GM10266 (cell line): ENCODE measurements at regions not wholly inside any gene's neighbourhood (a gene's known extent, or its start where the extent isn't known, plus 50 kb on each side); places are given as distances from the start of the nearest gene placed in this dataset.

Source experiments
- DNase-seq: peaks from one replicate; pipeline ENCODE4 v3.0.0; 2012; ENCODE audit errors: extremely low spot score
- TF ChIP-seq, protein P1 (sequence below): IDR thresholded peaks from 2 replicates; pipeline ENCODE4 v1.5.1; 2012; ENCODE audit warnings: mild to moderate bottlenecking, low read depth; ENCODE audit not compliant: control insufficient read depth, insufficient read depth; ENCODE audit errors: missing control alignments

DNA sequence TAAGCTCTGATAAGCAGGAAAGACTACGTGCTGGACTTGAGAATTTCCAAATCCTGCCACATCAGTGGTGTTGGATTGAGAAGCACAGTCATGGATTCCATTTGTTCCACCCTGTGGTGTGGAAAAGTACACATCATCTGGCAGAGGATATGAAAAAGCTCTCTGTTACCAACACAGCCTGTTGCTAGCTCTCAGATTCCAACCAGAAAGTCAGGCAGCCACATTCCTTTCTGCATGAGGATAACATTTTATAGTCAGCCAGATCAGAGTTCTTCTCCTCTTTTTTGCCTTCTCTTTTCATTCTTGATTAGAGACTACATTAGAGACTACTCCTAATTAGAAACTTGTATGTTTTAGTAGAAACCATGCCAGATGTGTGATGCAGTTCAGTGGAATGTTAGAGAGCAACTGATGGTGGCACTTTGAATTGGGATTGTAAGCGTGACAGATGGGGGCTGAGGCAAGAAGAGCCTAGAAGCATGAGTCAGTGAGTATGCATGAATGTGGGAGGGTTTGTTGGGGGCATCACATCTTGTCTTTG lies 61.2 kb upstream of the STXBP6 start:
- DNase-seq: no peak
- TF ChIP-seq, protein P1, sequence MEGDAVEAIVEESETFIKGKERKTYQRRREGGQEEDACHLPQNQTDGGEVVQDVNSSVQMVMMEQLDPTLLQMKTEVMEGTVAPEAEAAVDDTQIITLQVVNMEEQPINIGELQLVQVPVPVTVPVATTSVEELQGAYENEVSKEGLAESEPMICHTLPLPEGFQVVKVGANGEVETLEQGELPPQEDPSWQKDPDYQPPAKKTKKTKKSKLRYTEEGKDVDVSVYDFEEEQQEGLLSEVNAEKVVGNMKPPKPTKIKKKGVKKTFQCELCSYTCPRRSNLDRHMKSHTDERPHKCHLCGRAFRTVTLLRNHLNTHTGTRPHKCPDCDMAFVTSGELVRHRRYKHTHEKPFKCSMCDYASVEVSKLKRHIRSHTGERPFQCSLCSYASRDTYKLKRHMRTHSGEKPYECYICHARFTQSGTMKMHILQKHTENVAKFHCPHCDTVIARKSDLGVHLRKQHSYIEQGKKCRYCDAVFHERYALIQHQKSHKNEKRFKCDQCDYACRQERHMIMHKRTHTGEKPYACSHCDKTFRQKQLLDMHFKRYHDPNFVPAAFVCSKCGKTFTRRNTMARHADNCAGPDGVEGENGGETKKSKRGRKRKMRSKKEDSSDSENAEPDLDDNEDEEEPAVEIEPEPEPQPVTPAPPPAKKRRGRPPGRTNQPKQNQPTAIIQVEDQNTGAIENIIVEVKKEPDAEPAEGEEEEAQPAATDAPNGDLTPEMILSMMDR: no peak

DNA sequence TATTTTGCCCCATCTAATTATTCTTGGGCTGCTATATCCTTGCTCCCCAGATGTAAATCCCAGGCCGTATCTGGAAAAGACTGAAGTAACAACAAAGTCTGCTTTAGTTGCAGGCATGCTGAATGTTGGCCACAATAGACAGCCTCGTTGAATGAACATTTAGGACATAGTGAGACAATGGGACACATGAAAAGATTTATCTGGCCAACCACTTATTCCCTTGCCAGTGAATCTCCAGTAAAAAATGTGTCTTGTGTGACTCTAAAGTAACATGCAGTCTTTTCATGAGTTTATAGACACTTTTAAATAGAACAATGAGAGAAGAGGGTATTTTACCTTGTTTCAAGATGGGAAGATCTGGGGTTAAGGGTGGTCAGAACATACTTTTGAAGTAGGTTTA lies 60.2 kb upstream of the STXBP6 start:
- TF ChIP-seq, protein P1: no peak
- no peak for DNase-seq

DNA sequence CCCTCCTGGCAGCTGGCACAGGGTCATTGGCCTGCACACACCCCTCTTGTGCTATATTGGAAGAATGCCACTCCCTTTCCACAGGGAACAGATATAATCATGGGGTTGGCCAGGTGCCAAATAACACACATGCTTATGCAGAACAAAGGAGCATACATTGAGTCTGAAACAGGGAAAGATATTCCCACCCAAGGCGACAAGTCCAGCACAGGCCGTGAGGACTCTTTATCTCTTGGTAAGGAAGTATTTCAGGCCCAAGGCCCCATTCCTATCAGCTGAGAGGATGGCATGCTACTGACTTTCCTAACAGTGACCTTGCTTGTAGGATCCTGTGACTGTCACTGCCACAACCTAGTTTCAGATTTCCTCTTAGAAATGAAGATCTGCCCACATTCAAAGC lies 59.0 kb upstream of the STXBP6 start:
- TF ChIP-seq, protein P1: no peak
- no peak for DNase-seq

DNA sequence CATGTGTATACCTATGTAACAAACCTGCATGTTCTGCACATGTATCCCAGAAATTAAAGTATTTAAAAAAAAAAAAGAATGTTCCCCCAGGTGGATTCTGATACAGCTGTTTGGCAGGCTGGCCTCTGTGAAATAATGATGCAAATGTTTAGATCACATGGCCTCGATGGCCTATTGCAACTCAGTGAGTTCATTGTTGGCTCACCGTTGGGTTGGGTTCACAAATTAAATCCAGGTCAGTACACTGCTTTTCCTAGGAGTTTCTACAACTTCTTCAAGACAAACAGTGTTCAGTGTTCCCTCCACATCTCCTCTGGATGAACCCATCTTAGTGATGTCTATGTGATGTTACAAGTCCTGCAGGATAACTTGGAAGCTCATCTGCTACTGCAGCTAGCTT lies 58.3 kb upstream of the STXBP6 start:
- TF ChIP-seq, protein P1: no peak

DNA sequence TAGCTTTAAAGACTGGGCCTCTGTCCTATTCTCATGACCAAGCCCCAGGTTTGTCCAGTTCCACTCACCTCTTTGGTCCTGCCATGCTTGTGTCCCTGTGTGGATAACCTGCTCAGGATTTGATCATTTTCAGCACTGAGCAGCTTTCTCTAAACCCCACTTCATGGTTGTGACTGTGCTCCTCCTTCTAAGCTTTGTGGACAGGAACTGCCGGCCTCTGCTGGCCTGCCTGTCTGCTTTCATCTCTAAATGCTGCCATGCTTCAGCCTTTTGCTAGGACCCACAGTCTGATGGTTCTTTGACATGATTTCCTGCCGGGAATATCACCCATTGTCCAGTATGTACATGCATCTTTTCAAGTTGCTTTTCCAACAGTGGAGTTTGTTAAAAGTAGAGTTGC lies 53.9 kb upstream of the STXBP6 start:
- DNase-seq: no peak
- TF ChIP-seq, protein P1: no peak

More for the DNA sequence above, 58.3 kb upstream of the STXBP6 start:
- no peak for DNase-seq

DNA sequence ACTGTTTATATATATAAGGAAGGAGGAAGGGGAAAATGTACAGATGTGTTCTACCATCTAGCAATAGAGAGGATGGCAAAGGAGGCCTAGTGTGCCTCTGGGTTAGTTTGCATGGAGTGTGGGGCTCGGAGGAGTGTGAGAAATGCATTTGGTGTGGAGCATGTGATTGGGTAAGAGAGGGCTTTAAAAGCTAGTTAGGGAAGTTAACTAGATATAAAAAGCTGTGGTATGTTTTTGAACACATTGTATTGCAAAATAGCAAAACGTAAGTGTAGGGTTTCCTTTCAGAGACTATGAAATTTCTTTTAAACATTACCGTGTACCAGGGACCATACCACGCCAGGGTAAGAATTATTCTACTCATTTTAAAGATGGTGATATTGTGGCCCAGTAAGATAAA lies 53.3 kb upstream of the STXBP6 start:
- TF ChIP-seq, protein P1: no peak
- DNase-seq: no peak

DNA sequence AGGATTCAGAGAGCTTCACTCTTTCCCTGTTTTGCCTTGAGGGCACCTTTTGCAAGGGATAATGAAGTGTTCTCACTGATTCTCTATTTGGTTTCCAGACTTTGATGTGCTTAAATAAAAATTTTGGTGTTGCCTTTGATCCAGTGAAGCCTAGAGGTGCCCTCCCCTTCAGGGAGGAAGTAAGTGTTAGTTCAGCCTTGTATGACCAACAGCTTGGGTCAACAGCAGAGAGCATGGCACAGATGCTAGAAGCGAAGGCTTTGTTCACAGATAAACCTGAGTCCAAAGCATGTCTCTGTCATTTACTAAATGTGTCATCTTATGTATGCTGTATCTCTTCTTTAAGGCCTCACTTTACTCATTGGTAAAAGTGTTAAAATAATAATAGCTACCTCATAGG lies 52.8 kb upstream of the STXBP6 start:
- DNase-seq: no peak
- TF ChIP-seq, protein P1: no peak

DNA sequence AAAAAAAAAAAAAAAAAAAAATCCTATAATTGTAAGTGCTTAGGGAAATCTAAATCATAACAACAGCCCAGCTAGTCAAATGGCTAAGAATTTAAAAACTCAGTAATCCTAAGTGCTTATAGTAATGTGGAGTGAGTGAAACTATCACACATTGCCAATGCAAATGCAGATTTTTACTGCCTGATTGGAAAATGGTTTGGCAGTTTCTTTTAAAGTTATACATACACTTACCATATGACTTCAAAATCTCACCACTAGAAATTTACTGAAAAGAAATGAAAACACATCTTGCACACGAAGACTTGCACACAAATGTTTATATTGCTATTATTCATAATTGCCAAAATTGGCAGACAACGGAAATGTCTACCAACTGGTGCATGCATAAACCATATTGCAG lies 51.3 kb upstream of the STXBP6 start:
- TF ChIP-seq, protein P1: no peak
- no peak for DNase-seq
